Neural cell (in vitro differentiated cells): ENCODE measurements at regions not wholly inside any gene's neighbourhood (a gene's known extent, or its start where the extent isn't known, plus 50 kb on each side); places are given as distances from the start of the nearest gene placed in this dataset.

Source experiments
- H2AFZ ChIP-seq: fragments of 200-600, 300-800 bp; sonication (generic), shearing (Covaris generic); 2 replicates; pipeline ENCODE4 v1.6.0; 2014; ENCODE audit warnings: low read depth, mild to moderate bottlenecking, antibody characterized with exemption, low read length, moderate library complexity
- H3F3A ChIP-seq: fragments of 200-600 bp; shearing (Covaris generic); 2 replicates; pipeline ENCODE4 v1.6.1; 2016; ENCODE audit warnings: mild to moderate bottlenecking, moderate library complexity, mixed read lengths, antibody characterized with exemption, low read length; ENCODE audit not compliant: insufficient read depth, poor library complexity, severe bottlenecking
- H3K27ac ChIP-seq: fragments of 200-600, 300-800 bp; sonication (generic), shearing (Covaris generic); 2 replicates; pipeline ENCODE4 v1.5.1; 2014; ENCODE audit warnings: mild to moderate bottlenecking, low read length, moderate library complexity
- H3K27me3 ChIP-seq: fragments of 300-800, 200-600 bp; sonication (generic), shearing (Covaris generic); 2 replicates; pipeline ENCODE4 v1.6.0; 2014; ENCODE audit warnings: mild to moderate bottlenecking, low read depth, low read length, moderate library complexity; ENCODE audit not compliant: insufficient read depth
- H3K36me3 ChIP-seq: fragments of 300-800, 200-600 bp; sonication (generic), shearing (Covaris generic); 2 replicates; pipeline ENCODE4 v1.5.1; 2014; ENCODE audit warnings: mild to moderate bottlenecking, antibody characterized with exemption, low read length, moderate library complexity; ENCODE audit not compliant: insufficient read depth
- H3K4me2 ChIP-seq: fragments of 300-800, 200-600 bp; sonication (generic), shearing (Covaris generic); 2 replicates; pipeline ENCODE4 v1.6.0; 2014; ENCODE audit warnings: mild to moderate bottlenecking, low read length
- H3K4me3 ChIP-seq: fragments of 300-800, 200-600 bp; sonication (generic), shearing (Covaris generic); 2 replicates; pipeline ENCODE4 v1.5.1; 2014; ENCODE audit warnings: mild to moderate bottlenecking, low read length, moderate library complexity
- H3K79me2 ChIP-seq: fragments of 200-600 bp; shearing (Covaris generic); replicated peaks from 2 replicates; pipeline ENCODE4 v1.6.0; 2014; ENCODE audit warnings: mild to moderate bottlenecking, low read length, moderate library complexity; ENCODE audit not compliant: insufficient read depth
- H3K9ac ChIP-seq: fragments of 300-800, 200-600 bp; sonication (generic), shearing (Covaris generic); 2 replicates; pipeline ENCODE4 v1.6.1; 2016; ENCODE audit warnings: mild to moderate bottlenecking, low read length, mixed read lengths
- H3K9me2 ChIP-seq: fragments of 200-600 bp; shearing (Covaris generic); 2 replicates; pipeline ENCODE4 v1.6.1; 2016; ENCODE audit warnings: mild to moderate bottlenecking, low read length, mixed read lengths; ENCODE audit not compliant: insufficient read depth
- H3K9me3 ChIP-seq: fragments of 200-600, 300-800 bp; sonication (generic), shearing (Covaris generic); 2 replicates; pipeline ENCODE4 v1.6.1; 2016; ENCODE audit warnings: mild to moderate bottlenecking, mixed run types, low read length, moderate library complexity, mixed read lengths
- H4K20me1 ChIP-seq: fragments of 200-600 bp; shearing (Covaris generic); 2 replicates; pipeline ENCODE4 v1.6.1; 2016; ENCODE audit warnings: mild to moderate bottlenecking, mixed run types; ENCODE audit not compliant: insufficient read depth
- CTCF ChIP-seq: fragments of 450-650 bp; IDR thresholded peaks from 2 replicates; pipeline ENCODE4 v1.5.1; 2014; ENCODE audit warnings: antibody characterized with exemption, mild to moderate bottlenecking, moderate library complexity; ENCODE audit not compliant: poor library complexity, severe bottlenecking
- EP300 ChIP-seq: fragments of 450-650 bp; conservative IDR thresholded peaks from 2 replicates; pipeline ENCODE4 v1.6.1; 2014; ENCODE audit warnings: antibody characterized with exemption, mild to moderate bottlenecking, moderate library complexity; ENCODE audit not compliant: poor library complexity, severe bottlenecking
- EZH2 ChIP-seq: fragments of 200-600, 300-800 bp; shearing (Covaris generic), sonication (generic); IDR thresholded peaks from 2 replicates; pipeline ENCODE4 v1.6.1; 2014; ENCODE audit warnings: antibody characterized with exemption, low read length, borderline replicate concordance, mild to moderate bottlenecking; ENCODE audit not compliant: insufficient read depth, poor library complexity, severe bottlenecking
- MXI1 ChIP-seq: fragments of 450-650 bp; conservative IDR thresholded peaks from 2 replicates; pipeline ENCODE4 v1.6.1; 2014; ENCODE audit warnings: antibody characterized with exemption, mild to moderate bottlenecking; ENCODE audit not compliant: poor library complexity, severe bottlenecking
- POLR2AphosphoS5 ChIP-seq: IDR thresholded peaks from 2 replicates; pipeline ENCODE4 v1.6.1; 2012
- RAD21 ChIP-seq: fragments of 450-650 bp; conservative IDR thresholded peaks from 2 replicates; pipeline ENCODE4 v1.6.1; 2014; ENCODE audit warnings: antibody characterized with exemption, mild to moderate bottlenecking, moderate library complexity
- REST ChIP-seq: IDR thresholded peaks from 2 replicates; pipeline ENCODE4 v1.6.1; 2012; ENCODE audit warnings: borderline replicate concordance
- SMC3 ChIP-seq: fragments of 450-650 bp; conservative IDR thresholded peaks from 2 replicates; pipeline ENCODE4 v1.6.1; 2014; ENCODE audit warnings: antibody characterized with exemption, mild to moderate bottlenecking, moderate library complexity; ENCODE audit not compliant: poor library complexity
- TAF1 ChIP-seq: IDR thresholded peaks from 2 replicates; pipeline ENCODE4 v1.6.1; 2012; ENCODE audit warnings: low read depth

DNA sequence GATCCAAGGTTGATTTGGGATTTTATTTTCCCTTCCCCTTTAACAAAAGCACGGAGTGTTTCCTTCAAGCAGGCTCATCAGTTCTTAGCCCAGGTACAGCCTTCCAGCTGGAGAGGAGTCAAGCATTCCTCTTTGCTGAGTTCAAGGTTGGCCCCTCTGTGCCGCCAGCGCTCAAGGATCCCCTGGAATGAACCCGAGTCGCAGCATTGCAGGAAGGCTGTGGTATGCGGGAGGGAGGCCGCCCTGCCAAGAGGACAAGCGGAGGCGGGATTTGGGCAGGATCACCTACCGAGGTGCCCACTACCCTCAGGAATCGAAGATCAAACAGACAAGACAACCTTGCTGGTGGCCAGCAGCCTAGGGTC is 53.9 kb upstream of the NCOR2 start:
- no peaks in the 10 kb centered on the region for H3K9me3 ChIP-seq
- H3K9ac ChIP-seq, result no peak overlapping the region
- no peak overlapping the region for H3K4me2 ChIP-seq
- no peak overlapping the region for H3K27ac ChIP-seq
- no peak overlapping the region for H2AFZ ChIP-seq
- no peaks in the 10 kb centered on the region for H3F3A ChIP-seq
- H3K4me3 ChIP-seq, result no peak overlapping the region
- no peaks in the 10 kb centered on the region for H3K79me2 ChIP-seq
- TF ChIP-seq MXI1 (no peak), EZH2 (no peak), RAD21 (no peak), EP300 (no peak), REST (no peak), SMC3 (no peak), TAF1 (no peak), POLR2AphosphoS5 (no peak), CTCF (no peak)
- no peaks in the 10 kb centered on the region for H3K36me3 ChIP-seq
- no peaks in the 10 kb centered on the region for H4K20me1 ChIP-seq
- H3K27me3 ChIP-seq, result no peaks in the 10 kb centered on the region
- H3K9me2 ChIP-seq, result no peaks in the 10 kb centered on the region

DNA sequence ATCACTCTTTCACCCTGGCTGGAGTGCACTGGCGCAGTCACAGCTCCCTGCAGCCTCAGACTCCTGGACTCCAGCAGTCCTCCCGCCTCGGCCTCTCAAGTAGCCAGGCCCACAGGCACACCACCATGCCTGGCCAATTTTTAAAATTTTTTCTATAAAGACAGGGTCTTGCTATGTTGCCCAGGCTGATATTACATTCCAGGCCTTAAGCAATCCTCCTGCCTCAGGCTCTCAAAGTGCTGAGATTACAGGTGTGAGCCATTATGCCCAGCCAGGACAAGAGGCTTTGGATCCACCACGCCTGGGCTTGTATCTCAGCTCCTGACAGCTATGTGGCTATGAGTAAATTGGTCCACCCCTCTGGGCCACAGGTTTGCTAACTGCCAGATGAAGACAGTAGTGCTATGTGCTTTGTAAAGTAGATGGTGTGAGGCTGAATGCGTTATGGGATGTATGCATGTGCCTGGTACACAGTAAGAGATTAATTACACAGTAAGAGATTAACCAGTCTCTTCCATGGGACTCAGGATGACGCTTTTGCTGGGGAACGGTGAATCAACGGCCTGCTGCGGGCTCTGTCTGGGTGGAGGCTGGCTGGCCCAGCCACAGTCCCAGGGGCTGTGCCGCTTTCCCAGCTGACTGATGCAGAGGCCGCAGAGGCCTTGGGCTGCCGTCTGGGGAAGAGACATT is 53.3 kb upstream of the NCOR2 start:
- no peaks in the 10 kb centered on the region for H3K36me3 ChIP-seq
- no peak overlapping the region for H3K9ac ChIP-seq
- no peak overlapping the region for H3K4me2 ChIP-seq
- H3K27me3 ChIP-seq, result no peaks in the 10 kb centered on the region
- H3F3A ChIP-seq, result no peaks in the 10 kb centered on the region
- no peaks in the 10 kb centered on the region for H4K20me1 ChIP-seq
- TF ChIP-seq MXI1 (no peak), EZH2 (no peak), CTCF (no peak), RAD21 (no peak), TAF1 (no peak)
- no peaks in the 10 kb centered on the region for H3K9me2 ChIP-seq
- H3K4me3 ChIP-seq, result no peak overlapping the region
- H3K79me2 ChIP-seq, result no peaks in the 10 kb centered on the region
- H3K27ac ChIP-seq, result no peak overlapping the region
- H3K9me3 ChIP-seq, result no peaks in the 10 kb centered on the region
- no peak overlapping the region for H2AFZ ChIP-seq
